Stimulated activated naive CD8-positive, alpha-beta T cell treated with anti-CD3 and anti-CD28 coated beads, Interleukin-15, Interleukin-2, amounts not matched to agents 100 U/mL and 50 U/mL, for 24 hours (primary cell): ENCODE measurements at regions not wholly inside any gene's neighbourhood (a gene's known extent, or its start where the extent isn't known, plus 50 kb on each side); places are given as distances from the start of the nearest gene placed in this dataset.

ENCODE experiments used
- ATAC-seq: fragments of 150-1000 bp; cut with Tn5 transposase; one replicate; pipeline ENCODE4 v1.10.0; 2021
- DNase-seq: peaks from one replicate; pipeline ENCODE4 v3.0.0; 2021

DNA sequence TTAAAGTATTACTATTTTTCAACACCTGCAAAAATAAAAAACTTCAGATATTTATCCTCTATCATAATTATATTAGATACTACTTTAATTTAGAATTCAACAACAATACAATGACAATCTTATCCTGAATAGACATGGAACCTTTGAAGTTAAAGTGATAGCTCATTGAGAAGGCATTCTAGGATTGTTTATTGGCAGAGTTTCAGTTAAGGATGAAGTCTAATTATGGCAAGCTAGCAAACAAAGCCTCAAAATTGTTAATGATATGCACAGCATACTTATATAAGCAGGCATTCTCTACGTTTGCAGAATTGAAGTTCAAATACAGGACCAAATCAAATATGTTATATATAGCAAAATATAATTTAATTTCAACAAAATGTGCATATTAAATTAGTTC lies 91.2 kb upstream of the ABI3BP start:
- ATAC-seq (no peak), DNase-seq (no peak)

- DNase-seq: no peak
- ATAC-seq: no peak
Observed at GRCh38 chr3:101081999-101082398, 88.8 kb upstream of the ABI3BP start.

- no peak for DNase-seq
- no peak for ATAC-seq
Observed at GRCh38 chr3:101081446-101081845, 88.2 kb upstream of the ABI3BP start.

DNA sequence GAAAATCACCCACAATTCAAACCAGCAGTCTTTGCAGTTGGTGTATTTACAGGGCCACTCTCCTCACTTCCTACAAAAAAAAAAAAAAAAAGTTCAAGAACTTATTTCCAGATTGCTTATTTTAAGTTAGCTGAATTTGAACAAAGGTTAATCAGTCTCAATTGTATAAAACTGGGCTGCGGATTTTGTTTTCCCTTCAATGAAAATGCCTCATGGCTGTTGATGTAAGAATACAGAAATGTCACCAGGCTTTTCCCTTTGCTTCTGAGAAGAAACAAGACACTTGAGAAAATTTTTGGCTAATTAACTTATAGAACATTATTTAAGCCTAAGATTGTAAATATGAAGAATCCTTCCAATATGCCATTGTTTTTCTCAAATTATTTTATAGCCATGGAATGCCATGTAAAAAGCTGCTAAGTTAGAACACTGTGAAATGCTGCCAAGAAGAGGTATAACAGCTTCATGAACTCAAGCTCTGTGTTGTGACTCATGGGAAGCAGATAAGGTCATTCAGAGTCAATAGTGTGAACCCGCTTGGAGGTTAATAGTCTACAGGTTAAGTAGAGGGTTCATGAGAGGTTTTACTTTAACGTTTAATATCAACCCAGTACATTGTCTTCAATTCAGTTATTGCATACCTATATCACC lies 84.3 kb upstream of the ABI3BP start:
- no peak for ATAC-seq
- DNase-seq: no peak

GRCh38 chr3:101074518-101074917 lies 81.3 kb upstream of the ABI3BP start:
- ATAC-seq (no peak), DNase-seq (no peak)

DNA sequence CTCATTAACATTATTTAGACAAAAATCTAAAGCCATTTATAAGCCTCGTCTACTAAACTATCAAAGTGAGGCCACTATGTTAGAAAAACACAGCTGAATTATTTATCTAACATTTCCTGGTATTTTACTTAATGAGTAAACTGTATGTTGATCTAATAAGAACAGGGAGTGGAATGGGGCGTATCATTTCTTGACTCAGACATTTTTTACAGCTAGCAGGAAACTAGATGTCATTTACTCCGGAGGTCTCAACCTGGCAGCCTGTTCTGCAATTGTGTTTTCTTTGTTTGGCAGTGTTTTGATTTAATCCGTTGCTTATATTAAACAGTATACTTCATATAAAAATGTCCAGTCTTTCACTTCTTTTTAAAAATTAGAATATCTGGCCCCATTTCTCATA lies 79.1 kb upstream of the ABI3BP start:
- DNase-seq (no peak), ATAC-seq (no peak)

DNA sequence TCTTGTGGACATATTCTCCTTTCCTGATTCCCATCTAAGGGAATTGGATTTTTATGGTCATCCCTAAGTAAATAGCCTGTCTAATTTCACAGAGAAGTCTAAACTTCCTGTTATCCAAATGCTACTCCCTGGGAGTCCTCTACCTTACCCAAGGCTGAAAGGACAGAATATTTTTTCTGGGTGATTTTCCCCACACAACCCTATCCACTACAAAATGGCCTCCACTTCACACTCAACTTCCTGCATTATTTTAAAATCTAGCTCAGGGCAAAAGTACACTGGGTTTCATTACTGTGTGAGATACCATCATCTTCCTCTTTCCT lies 77.5 kb upstream of the ABI3BP start:
- DNase-seq (no peak), ATAC-seq (no peak)

GRCh38 chr3:101069901-101070798 lies 76.9 kb upstream of the ABI3BP start:
- peak; percentile 79 for DNase-seq
- ATAC-seq: peak; percentile 88

DNA sequence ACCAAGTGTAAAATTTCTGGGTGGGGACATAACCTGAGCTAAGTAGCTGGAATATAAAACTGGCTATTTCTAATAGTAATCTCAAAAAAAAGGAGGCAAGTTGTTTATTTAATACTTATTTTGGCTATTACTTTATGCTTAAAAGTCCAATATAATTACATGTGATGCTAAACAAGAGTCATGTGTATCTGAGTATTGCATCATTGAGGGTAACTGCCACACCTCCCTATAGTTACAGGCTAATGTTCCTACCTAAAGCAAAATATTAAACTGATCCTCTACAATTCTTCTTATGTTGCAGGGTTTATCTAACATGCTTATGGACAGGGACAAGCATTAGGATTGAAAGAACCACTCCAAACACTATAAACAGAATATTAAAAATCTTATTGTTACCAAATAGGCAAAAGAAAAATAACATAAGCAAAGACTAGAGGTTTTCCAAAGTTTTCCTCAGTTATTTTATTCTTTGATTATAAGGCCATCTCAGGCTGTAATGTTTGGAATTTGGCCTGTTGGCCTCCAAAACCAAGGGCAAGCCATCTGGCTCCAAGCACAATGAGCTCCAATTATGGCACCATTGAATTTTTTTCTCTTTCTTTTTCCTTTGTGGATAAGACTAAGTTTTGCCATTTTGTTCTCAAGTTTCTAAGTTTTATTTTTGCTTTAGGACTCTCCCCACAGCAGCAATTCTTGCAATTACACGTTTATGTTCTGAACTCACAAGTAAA lies 75.8 kb upstream of the ABI3BP start:
- no peak for ATAC-seq
- no peak for DNase-seq

DNA sequence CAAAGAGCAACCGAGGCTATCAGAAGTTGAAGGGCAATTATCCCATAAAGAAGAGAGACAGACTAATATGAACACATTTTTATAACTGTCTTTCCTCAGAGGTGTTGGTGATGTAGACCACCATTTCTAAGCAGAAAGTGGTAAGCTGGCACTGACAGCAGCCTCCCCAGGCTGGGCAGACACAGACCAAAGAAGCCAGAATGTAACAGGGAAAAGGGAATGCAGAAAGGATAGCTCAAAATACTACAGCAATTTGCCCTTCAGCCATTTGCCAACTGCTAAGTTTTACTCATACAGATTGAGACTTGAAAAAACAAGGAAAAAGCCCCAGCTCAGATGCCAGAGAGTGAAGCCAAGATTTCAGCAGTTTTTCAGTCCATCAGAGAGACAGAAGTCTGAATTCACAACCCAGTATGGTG lies 73.5 kb upstream of the ABI3BP start:
- no peak for DNase-seq

GRCh38 chr3:101065962-101066361 lies 72.7 kb upstream of the ABI3BP start:
- no peak for ATAC-seq
- no peak for DNase-seq

More for the DNA sequence above, 73.5 kb upstream of the ABI3BP start:
- ATAC-seq: no peak

DNA sequence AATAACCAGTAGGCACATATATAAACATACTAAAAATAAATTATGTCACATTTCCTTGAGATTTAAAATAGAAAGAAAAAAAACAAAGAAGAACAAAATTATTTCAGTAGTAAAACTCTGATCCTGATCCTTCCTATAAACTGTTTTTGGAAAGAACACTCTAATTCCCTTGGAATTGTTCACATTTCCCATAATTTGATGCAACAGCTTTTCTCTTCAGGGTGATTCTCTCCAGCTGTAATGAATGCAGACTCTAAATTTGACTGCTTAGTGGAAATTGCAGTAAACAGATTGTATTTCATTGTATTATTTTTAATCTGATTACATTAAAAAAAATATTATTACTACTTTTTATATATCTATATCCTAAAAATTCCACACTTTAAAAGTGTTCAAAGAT lies 70.2 kb upstream of the ABI3BP start:
- ATAC-seq: no peak
- no peak for DNase-seq

DNA sequence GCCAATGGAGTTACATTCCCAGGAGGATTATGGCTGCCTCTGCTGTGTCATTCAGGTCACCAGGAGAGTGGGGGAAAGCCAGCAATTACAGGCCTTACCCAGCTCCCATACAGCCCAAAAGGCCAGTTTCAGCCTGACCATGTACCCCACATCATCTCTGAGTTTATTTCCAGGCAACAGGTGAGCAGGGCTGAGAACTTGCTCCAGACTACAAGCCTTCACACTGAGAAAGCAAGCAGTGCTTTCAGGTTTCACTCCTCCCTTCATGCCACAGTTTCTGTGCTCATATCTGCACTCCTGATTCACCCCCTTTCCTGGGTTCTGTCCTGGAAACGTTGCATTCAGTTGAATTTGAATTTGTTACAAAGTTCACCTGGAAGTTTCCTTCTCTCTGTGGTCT lies 68.1 kb upstream of the ABI3BP start:
- ATAC-seq: no peak
- DNase-seq: no peak

DNA sequence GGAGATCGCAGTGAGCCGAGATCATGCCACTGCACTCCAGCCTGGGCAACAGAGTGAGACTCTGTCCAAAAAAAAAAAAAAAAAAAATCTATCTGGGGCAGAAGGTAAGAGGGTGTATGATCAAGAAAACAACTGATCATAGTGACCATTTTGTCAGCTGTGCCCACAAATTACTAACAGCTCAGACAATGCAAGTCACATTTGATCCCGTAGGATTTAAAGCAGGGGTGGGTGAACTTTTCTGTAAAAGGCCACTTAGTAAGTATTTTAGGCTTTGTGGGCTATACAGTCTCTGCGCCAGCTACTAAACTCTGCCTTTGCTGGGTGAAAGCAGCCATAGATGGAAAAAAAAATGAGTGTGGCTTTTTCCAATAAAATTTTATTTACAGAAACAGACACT lies 57.6 kb upstream of the ABI3BP start:
- ATAC-seq: no peak

DNA sequence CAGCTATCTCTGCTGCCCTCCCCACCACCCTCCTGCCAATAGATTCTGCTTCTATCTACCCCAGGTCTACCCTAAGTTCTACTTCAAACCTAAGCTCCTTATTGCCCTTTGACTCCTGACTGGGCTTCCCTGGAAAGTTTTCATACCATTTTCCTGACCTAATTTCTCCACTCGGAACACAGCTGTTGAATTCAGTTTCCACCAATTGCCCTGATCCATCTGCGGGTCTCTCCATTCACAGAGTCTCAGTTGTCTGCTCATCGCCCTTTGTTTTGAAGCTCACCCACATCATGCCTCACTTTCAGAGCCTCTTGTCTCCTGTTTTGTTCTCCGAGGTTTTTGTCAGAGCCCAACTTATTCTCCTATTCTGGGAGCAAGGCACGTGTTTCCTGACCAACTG lies 56.8 kb upstream of the ABI3BP start:
- ATAC-seq (no peak), DNase-seq (no peak)

More for the DNA sequence above, 57.6 kb upstream of the ABI3BP start:
- no peak for DNase-seq

- no peak for DNase-seq
- no peak for ATAC-seq
Observed at GRCh38 chr3:101049532-101049931, 56.3 kb upstream of the ABI3BP start.

DNA sequence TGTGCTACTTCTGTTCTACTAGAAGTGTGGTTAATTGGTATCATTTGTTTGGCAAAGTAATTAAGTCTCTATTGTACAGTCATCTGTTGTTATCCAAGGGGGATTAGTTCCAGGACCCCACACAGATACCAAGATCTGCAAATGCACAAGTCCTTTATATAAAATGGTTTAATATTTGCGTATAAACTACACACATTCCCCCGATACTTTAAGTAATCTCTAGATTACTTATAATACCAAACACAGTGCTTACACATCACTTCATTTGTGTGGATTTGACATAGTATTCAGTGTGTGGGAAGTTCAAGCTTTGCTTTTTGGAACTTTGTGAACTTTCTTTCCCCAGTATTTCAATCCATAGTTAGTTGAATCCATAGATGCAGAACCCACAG lies 50.5 kb upstream of the ABI3BP start:
- ATAC-seq (no peak), DNase-seq (no peak)

- no peak for ATAC-seq
- no peak for DNase-seq
Observed at GRCh38 chr3:101042996-101043686, 49.9 kb upstream of the ABI3BP start.
